ENCODE measurements at regions not wholly inside any gene's neighbourhood (a gene's known extent, or its start where the extent isn't known, plus 50 kb on each side); places are given as distances from the start of the nearest gene placed in this dataset.
"Not testable (repeated sequence)": the region's sequence is repeated elsewhere in the genome, so short reads cannot be mapped to it uniquely, and the experiment has no call there.

GRCh38 chr5:114062932-114063867 is 298.7 kb upstream of the KCNN2 start:
- DNase-seq, result no peak

- no peak for DNase-seq
These were observed 296.0 kb upstream of the KCNN2 start for GRCh38 chr5:114065912-114066311.

- DNase-seq, result no peak
These were observed 291.7 kb upstream of the KCNN2 start for GRCh38 chr5:114070093-114070722.

GRCh38 chr5:114089259-114089658 is 272.6 kb upstream of the KCNN2 start:
- DNase-seq, result no peak

GRCh38 chr5:114097570-114097969 is 264.3 kb upstream of the KCNN2 start:
- DNase-seq, result no peak

- DNase-seq, result no peak
These were observed 262.7 kb upstream of the KCNN2 start for GRCh38 chr5:114099161-114099560.

GRCh38 chr5:114101153-114101552 is 260.7 kb upstream of the KCNN2 start:
- DNase-seq, result peak; percentile 63

GRCh38 chr5:114113604-114114003 is 248.3 kb upstream of the KCNN2 start:
- no peak for DNase-seq

GRCh38 chr5:114116981-114117380 is 244.9 kb upstream of the KCNN2 start:
- DNase-seq, result no peak

GRCh38 chr5:114118511-114118910 is 243.4 kb upstream of the KCNN2 start:
- no peak for DNase-seq

GRCh38 chr5:114120166-114120565 is 241.7 kb upstream of the KCNN2 start:
- DNase-seq, result no peak

- no peak for DNase-seq
These were observed 239.0 kb upstream of the KCNN2 start for GRCh38 chr5:114122852-114123251.

GRCh38 chr5:114123654-114124053 is 238.2 kb upstream of the KCNN2 start:
- no peak for DNase-seq

- DNase-seq, result no peak
These were observed 215.5 kb upstream of the KCNN2 start for GRCh38 chr5:114146398-114146797.

GRCh38 chr5:114148253-114148652 is 213.6 kb upstream of the KCNN2 start:
- no peak for DNase-seq

- not testable (repeated sequence) for DNase-seq
These were observed 213.1 kb upstream of the KCNN2 start for GRCh38 chr5:114148728-114149127.

GRCh38 chr5:114152656-114153360 is 209.1 kb upstream of the KCNN2 start:
- DNase-seq, result no peak

- DNase-seq, result no peak
These were observed 208.5 kb upstream of the KCNN2 start for GRCh38 chr5:114153392-114153791.

- DNase-seq, result no peak
These were observed 208.0 kb upstream of the KCNN2 start for GRCh38 chr5:114153833-114154232.

- DNase-seq, result no peak
These were observed 195.8 kb upstream of the KCNN2 start for GRCh38 chr5:114166081-114166480.

GRCh38 chr5:114174131-114174530 is 187.7 kb upstream of the KCNN2 start:
- no peak for DNase-seq

GRCh38 chr5:114174837-114175236 is 187.0 kb upstream of the KCNN2 start:
- no peak for DNase-seq

GRCh38 chr5:114176356-114176755 is 185.5 kb upstream of the KCNN2 start:
- no peak for DNase-seq

- DNase-seq, result no peak
These were observed 182.7 kb upstream of the KCNN2 start for GRCh38 chr5:114179134-114179533.
